ENCODE measurements at regions not wholly inside any gene's neighbourhood (a gene's known extent, or its start where the extent isn't known, plus 50 kb on each side); places are given as distances from the start of the nearest gene placed in this dataset.

DNA sequence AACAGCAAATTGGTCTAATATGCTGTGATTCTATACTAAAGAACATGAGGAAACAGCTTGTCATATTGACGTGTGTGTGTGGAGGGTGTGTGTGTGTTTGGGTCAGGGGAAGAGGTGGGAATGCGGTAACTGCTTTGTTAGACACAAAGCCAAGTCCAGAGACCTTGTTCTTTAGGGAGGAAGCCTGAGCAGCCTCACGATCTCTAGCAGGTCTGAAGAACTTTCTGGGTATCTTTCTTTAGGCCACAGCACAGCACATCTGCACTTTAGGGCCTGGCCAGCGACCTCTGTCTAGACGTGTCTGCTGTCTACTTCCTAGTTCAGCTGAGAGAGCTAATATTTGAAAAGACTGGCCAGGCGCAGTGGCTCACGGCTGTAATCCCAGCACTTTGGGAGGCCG is 220.0 kb upstream of the TPRG1 start:
- Histone ChIP-seq H3K79me2 (ENCODE audit: insufficient read depth, low read length) (peaks cover 13% of the 10 kb centered on the region), H3K36me3 (replicated peaks in 1 of 2; ENCODE audit: control insufficient read depth in 1 of 2, insufficient read depth in 2 of 2, low read length in 2 of 2) (no peaks in the 10 kb centered on the region), H2AFZ (ENCODE audit: insufficient read depth, low read depth, low read length, poor library complexity, severe bottlenecking) (no peak overlapping the region), H3K9me3 (replicated peaks in 1 of 2; ENCODE audit: control insufficient read depth in 1 of 2, insufficient read depth in 1 of 2, low read length in 2 of 2) (no peaks in the 10 kb centered on the region), H3K4me3 (replicated peaks in 1 of 3; ENCODE audit: low read depth in 2 of 3, low read length in 3 of 3) (no peak overlapping the region), H3K27me3 (ENCODE audit: control insufficient read depth in 2 of 2, insufficient read depth in 2 of 2, low read length in 2 of 2) (no peaks in the 10 kb centered on the region), H3K4me2 (replicated peaks; ENCODE audit: extremely low read depth, low read length, poor library complexity, severe bottlenecking) (no peak overlapping the region), H4K20me1 (ENCODE audit: insufficient read depth, low read length) (no peaks in the 10 kb centered on the region), H3K4me1 (ENCODE audit: control insufficient read depth in 1 of 2, insufficient read depth in 2 of 2, low read length in 2 of 2) (peaks cover 66 to 76% of the 10 kb centered on the region in 2 donors), H3K27ac (ENCODE audit: low read depth in 1 of 2, low read length in 2 of 2) (peak overlapping the region; percentile 92 to 97), H3K9ac (ENCODE audit: insufficient read depth, low read length, poor library complexity, severe bottlenecking) (peak overlapping the region; percentile 41)
- H3K27me3 Mint-ChIP-seq (ENCODE audit: low read depth in 3 of 3): peaks cover 0 to 2% (median 0%) of the 10 kb centered on the region in 3 donors
- no peaks in the 10 kb centered on the region for H3K9me3 Mint-ChIP-seq
- 79% methylated on average over 8 of the region's 8 CpGs for whole genome bisulfite sequencing (ENCODE audit: insufficient coverage)
- intact Hi-C loops (cut with micrococcal nuclease): loop anchor here (2.0 to 10.0 kb wide), 5 partner anchors 247 to 1213 kb away; no protein-coding TSS in a partner anchor
- H3K4me1 Mint-ChIP-seq: peaks cover 70% of the 10 kb centered on the region
- TF ChIP-seq, protein P1, sequence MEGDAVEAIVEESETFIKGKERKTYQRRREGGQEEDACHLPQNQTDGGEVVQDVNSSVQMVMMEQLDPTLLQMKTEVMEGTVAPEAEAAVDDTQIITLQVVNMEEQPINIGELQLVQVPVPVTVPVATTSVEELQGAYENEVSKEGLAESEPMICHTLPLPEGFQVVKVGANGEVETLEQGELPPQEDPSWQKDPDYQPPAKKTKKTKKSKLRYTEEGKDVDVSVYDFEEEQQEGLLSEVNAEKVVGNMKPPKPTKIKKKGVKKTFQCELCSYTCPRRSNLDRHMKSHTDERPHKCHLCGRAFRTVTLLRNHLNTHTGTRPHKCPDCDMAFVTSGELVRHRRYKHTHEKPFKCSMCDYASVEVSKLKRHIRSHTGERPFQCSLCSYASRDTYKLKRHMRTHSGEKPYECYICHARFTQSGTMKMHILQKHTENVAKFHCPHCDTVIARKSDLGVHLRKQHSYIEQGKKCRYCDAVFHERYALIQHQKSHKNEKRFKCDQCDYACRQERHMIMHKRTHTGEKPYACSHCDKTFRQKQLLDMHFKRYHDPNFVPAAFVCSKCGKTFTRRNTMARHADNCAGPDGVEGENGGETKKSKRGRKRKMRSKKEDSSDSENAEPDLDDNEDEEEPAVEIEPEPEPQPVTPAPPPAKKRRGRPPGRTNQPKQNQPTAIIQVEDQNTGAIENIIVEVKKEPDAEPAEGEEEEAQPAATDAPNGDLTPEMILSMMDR (IDR thresholded peaks at IDR 0.05): no peak
- H3K4me3 Mint-ChIP-seq: no peak overlapping the region
- peaks cover 4 to 7% of the 10 kb centered on the region in 2 donors for H3K36me3 Mint-ChIP-seq
- H3K27ac Mint-ChIP-seq: peak overlapping the region; percentile 98 to 100 (median 99)
- DNase-seq: peak in 2 of 3 donors; percentile 26 to 48

DNA sequence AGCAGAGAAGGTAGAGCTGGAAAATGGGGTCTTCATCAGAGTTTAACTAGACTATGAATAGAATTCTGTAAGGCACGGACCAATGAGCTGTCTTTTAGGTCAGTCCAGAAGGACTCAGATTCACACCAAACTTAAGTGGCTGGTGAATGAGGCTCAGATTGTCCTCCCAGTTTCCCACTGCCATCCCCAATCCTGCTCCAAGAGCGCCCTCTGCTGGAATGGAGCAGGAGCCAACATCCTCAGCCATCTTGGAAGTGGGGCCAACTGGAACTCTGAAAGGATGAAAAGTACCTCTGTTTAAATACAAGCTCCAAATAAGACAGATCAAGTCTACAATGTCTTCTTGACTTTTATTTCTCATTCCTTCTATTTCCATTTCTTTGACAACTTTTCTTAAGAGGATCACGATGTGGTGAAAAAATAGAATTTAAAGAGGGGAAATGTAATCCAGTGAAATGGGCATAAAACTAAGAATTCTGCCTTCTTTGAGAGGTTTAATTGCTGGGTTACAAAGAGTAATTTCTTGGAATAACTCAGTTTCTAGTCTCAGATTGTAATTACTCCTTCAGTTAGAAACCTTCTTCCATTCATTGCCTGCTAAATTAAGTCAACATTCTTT is 217.1 kb upstream of the TPRG1 start:
- Histone ChIP-seq H3K4me2 (replicated peaks; ENCODE audit: extremely low read depth, low read length, poor library complexity, severe bottlenecking) (no peak overlapping the region), H2AFZ (ENCODE audit: insufficient read depth, low read depth, low read length, poor library complexity, severe bottlenecking) (no peak overlapping the region), H3K9me3 (replicated peaks in 1 of 2; ENCODE audit: control insufficient read depth in 1 of 2, insufficient read depth in 1 of 2, low read length in 2 of 2) (no peaks in the 10 kb centered on the region), H3K36me3 (replicated peaks in 1 of 2; ENCODE audit: control insufficient read depth in 1 of 2, insufficient read depth in 2 of 2, low read length in 2 of 2) (no peaks in the 10 kb centered on the region), H3K9ac (ENCODE audit: insufficient read depth, low read length, poor library complexity, severe bottlenecking) (no peak overlapping the region), H3K79me2 (ENCODE audit: insufficient read depth, low read length) (peaks cover under 1% of the 10 kb centered on the region), H4K20me1 (ENCODE audit: insufficient read depth, low read length) (no peaks in the 10 kb centered on the region), H3K27me3 (ENCODE audit: control insufficient read depth in 2 of 2, insufficient read depth in 2 of 2, low read length in 2 of 2) (no peaks in the 10 kb centered on the region), H3K4me1 (ENCODE audit: control insufficient read depth in 1 of 2, insufficient read depth in 2 of 2, low read length in 2 of 2) (peaks cover 36 to 46% of the 10 kb centered on the region in 2 donors), H3K4me3 (replicated peaks in 1 of 3; ENCODE audit: low read depth in 2 of 3, low read length in 3 of 3) (no peak overlapping the region), H3K27ac (ENCODE audit: low read depth in 1 of 2, low read length in 2 of 2) (peak overlapping the region in 1 of 2 donors; percentile 6)
- Mint-ChIP-seq H3K4me3 (no peak overlapping the region), H3K4me1 (peaks cover 47% of the 10 kb centered on the region), H3K36me3 (peaks cover 4 to 7% of the 10 kb centered on the region in 2 donors), H3K27me3 (ENCODE audit: low read depth in 3 of 3) (peaks cover 0 to 2% (median 0%) of the 10 kb centered on the region in 3 donors), H3K27ac (peak overlapping the region in 6 of 7 donors; percentile 53 to 74 (median 68)), H3K9me3 (no peaks in the 10 kb centered on the region)
- no CpG with 5 or more reads among the region's 3 CpGs for WGBS (ENCODE audit: insufficient coverage)
- intact Hi-C loops (cut with micrococcal nuclease): loop anchor here (5.0 to 10.0 kb wide), 5 partner anchors 250 to 1212 kb away; no protein-coding TSS in a partner anchor
- DNase-seq: peak; percentile 80 to 87 (median 82)
- TF ChIP-seq, protein P1 (IDR thresholded peaks at IDR 0.05): peak; percentile 94

Data from CD14-positive monocyte (primary cell).